Kidney (tissue), 13 donors: ENCODE measurements at regions not wholly inside any gene's neighbourhood (a gene's known extent, or its start where the extent isn't known, plus 50 kb on each side); places are given as distances from the start of the nearest gene placed in this dataset.

ENCODE experiments used
- DNase-seq, 5 donors: peaks; one replicate each; pipeline ENCODE4 v3.0.0-alpha.2; 2013 to 2020
- FAIRE-seq: peaks from 2 replicates; lab custom pipeline; 2012; peaks lifted over from hg19 to GRCh38; lab: Jason Lieb, UNC
- H3K27ac ChIP-seq, 2 donors: one replicate each; pipeline ENCODE4 v1.7.0; 2013; ENCODE audit warnings: low read depth in 2 of 2, low read length in 2 of 2, inconsistent platforms in 1 of 2
- H3K27me3 ChIP-seq: one replicate; pipeline ENCODE4 v1.7.1; 2013; ENCODE audit warnings: low read length, inconsistent platforms; ENCODE audit not compliant: control insufficient read depth, insufficient read depth
- H3K36me3 ChIP-seq, 3 donors: one replicate each; pipeline versions ENCODE4 v1.7.0 to v1.7.1; 2013; ENCODE audit warnings: low read length in 3 of 3, control low read depth in 1 of 3, inconsistent platforms in 1 of 3; ENCODE audit not compliant: insufficient read depth in 3 of 3, control insufficient read depth in 2 of 3
- H3K4me1 ChIP-seq, 3 donors: one replicate each; pipeline versions ENCODE4 v1.7.0 to v1.7.1; 2013; ENCODE audit warnings: low read length in 3 of 3, inconsistent platforms in 1 of 3, low read depth in 1 of 3; ENCODE audit not compliant: control insufficient read depth in 2 of 3, insufficient read depth in 2 of 3
- H3K4me3 ChIP-seq, 3 donors: one replicate each; pipeline versions ENCODE4 v1.7.0 to v1.8.1; 2013; ENCODE audit warnings: low read length in 3 of 3, control low read depth in 1 of 3, inconsistent platforms in 1 of 3
- H3K9ac ChIP-seq, 3 donors: one replicate each; pipeline versions ENCODE4 v1.7.0 to v1.7.1; 2013; ENCODE audit warnings: low read length in 3 of 3, control low read depth in 1 of 3, inconsistent platforms in 1 of 3
- H3K9me3 ChIP-seq, 3 donors: one replicate each; pipeline versions ENCODE4 v1.7.0 to v1.7.1; 2013; ENCODE audit warnings: low read length in 3 of 3, control low read depth in 1 of 3, inconsistent platforms in 1 of 3; ENCODE audit not compliant: control insufficient read depth in 2 of 3, insufficient read depth in 1 of 3
- CTCF ChIP-seq: IDR thresholded peaks from 3 replicates; pipeline ENCODE4 v1.5.1; 2012; ENCODE audit warnings: mild to moderate bottlenecking, moderate library complexity, borderline replicate concordance; ENCODE audit not compliant: insufficient read depth; ENCODE audit errors: extremely low read depth
- intact Hi-C: fragments of 100-400 bp; cut with DNase I; formaldehyde crosslinking; loops from one replicate; pipeline ENCODE4 v1.11.1; 2022
- donor health status: control.
- donor health status: control.
- donor health status: control.
- donor health status: control.
- donor health status: control.
- donor health status: DM: yes; HTN: yes; CAD: no.
- donor health status: Normal renal cell carcinoma (clear cell type).

- Histone ChIP-seq H3K4me1 (no peaks in the 10 kb centered on the region), H3K27ac (no peak overlapping the region), H3K4me3 (no peak overlapping the region), H3K9ac (no peak overlapping the region), H3K27me3 (no peaks in the 10 kb centered on the region), H3K9me3 (no peaks in the 10 kb centered on the region), H3K36me3 (no peaks in the 10 kb centered on the region)
- FAIRE-seq (no peak), DNase-seq (no peak)
- TF ChIP-seq CTCF: no peak
- intact Hi-C loops: no loop called here
These were observed 181.1 kb downstream of the PTPN20 start for GRCh38 chr10:47092376-47092775.

GRCh38 chr10:47092831-47093230 is 181.6 kb downstream of the PTPN20 start:
- no peak for FAIRE-seq
- Histone ChIP-seq H3K9ac (no peak overlapping the region), H3K4me1 (no peaks in the 10 kb centered on the region), H3K27ac (no peak overlapping the region), H3K4me3 (no peak overlapping the region), H3K36me3 (no peaks in the 10 kb centered on the region), H3K9me3 (no peaks in the 10 kb centered on the region), H3K27me3 (no peaks in the 10 kb centered on the region)
- DNase-seq: no peak
- TF ChIP-seq CTCF: no peak
- intact Hi-C loops: no loop called here

GRCh38 chr10:47094126-47094525 is 182.9 kb downstream of the PTPN20 start:
- DNase-seq: no peak
- Histone ChIP-seq H3K27ac (no peak overlapping the region), H3K9ac (no peak overlapping the region), H3K4me3 (no peak overlapping the region), H3K4me1 (no peaks in the 10 kb centered on the region), H3K27me3 (no peaks in the 10 kb centered on the region), H3K36me3 (no peaks in the 10 kb centered on the region), H3K9me3 (no peaks in the 10 kb centered on the region)
- no peak for TF ChIP-seq CTCF
- no peak for FAIRE-seq
- intact Hi-C loops: no loop called here

GRCh38 chr10:47094636-47095035 is 183.4 kb downstream of the PTPN20 start:
- no peaks in the 10 kb centered on the region for H3K4me1 ChIP-seq
- no peaks in the 10 kb centered on the region for H3K27me3 ChIP-seq
- H3K27ac ChIP-seq: no peak overlapping the region
- H3K4me3 ChIP-seq: no peak overlapping the region
- no peak for TF ChIP-seq CTCF
- H3K9me3 ChIP-seq: no peaks in the 10 kb centered on the region
- H3K9ac ChIP-seq: no peak overlapping the region
- intact Hi-C loops: no loop called here
- no peaks in the 10 kb centered on the region for H3K36me3 ChIP-seq
- no peak for FAIRE-seq
- no peak for DNase-seq
